ENCODE measurements at regions not wholly inside any gene's neighbourhood (a gene's known extent, or its start where the extent isn't known, plus 50 kb on each side); places are given as distances from the start of the nearest gene placed in this dataset.

- no peak for TF ChIP-seq CTCF (IDR thresholded peaks at IDR 0.05; ENCODE audit: low read length)
- no peak for TF ChIP-seq EZH2 (IDR thresholded peaks at IDR 0.05; ENCODE audit: borderline replicate concordance, low read length)
Measured at GRCh38 chr10:10630782-10631181, 386.9 kb upstream of the CELF2 start.
